Left kidney (tissue), 1 donor: ENCODE measurements at regions not wholly inside any gene's neighbourhood (a gene's known extent, or its start where the extent isn't known, plus 50 kb on each side); places are given as distances from the start of the nearest gene placed in this dataset.

ENCODE experiments used
- DNase-seq: peaks from one replicate; pipeline ENCODE4 v3.0.0-alpha.2; 2013

GRCh38 chr18:22355598-22355997 is 62.1 kb downstream of the CTAGE1 start:
- DNase-seq: no peak

- DNase-seq: no peak
These were observed 62.6 kb downstream of the CTAGE1 start for GRCh38 chr18:22355069-22355468.

- no peak for DNase-seq
These were observed 67.7 kb downstream of the CTAGE1 start for GRCh38 chr18:22349966-22350365.

DNA sequence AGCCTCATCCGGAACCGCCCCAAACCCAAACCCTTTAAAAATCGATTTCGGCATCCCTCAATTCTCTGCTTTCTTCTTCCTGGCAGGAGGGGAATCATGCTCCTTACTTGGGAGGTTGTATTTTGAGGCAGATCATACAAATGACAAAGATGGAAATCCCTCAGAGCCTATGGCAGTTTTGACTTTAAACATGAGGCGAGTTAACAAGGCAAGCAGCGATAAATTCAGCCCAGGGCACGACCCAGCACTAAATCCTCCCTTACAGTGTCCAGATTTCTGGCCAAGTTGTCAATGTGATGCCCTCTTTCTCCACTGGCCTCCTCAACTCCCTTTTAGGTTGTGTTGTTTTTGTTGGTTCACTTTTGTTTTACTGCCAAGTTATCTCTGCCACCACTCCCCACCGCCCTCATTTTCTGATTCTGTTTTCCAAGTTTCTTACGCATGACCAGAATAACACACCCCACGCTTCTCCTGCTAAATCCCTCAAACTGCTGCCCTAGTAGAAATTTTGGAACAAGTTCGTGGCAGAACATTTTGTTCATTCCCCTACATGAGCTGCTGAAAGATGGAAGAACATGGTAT is 68.3 kb downstream of the CTAGE1 start:
- peak; percentile 48 for DNase-seq

- DNase-seq: no peak
These were observed 69.0 kb downstream of the CTAGE1 start for GRCh38 chr18:22348521-22349316.

- no peak for DNase-seq
These were observed 69.9 kb downstream of the CTAGE1 start for GRCh38 chr18:22347606-22348511.

DNA sequence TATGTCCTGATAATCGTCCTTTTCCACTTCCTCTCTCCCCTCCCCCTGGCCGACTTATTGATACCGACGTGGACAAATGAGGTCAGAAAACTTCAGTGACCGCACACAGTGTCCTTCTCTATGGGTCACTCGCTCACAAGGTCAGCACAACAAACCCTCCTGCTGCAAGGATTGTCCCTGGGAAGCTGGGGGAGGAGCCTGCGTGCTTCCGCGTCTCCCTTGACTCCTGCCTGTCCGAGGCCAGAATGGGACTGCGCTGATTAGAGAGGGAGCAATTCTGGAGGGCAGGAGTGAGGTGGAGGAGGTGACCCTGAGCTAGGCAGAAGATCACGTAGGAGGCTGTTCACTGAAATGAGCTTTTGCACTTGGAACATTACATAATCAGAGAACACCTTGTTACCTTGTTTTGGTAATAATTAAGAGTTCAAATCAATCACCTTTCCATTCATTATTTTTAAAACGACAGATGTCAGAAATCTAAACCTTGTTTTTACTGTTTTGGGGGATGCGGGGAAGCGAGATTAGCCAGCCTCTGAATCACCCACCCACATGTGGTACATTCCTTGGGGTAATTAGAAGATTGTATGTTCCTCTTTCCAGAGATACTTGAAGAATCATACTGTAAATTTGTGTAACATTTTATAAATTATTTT is 70.6 kb downstream of the CTAGE1 start:
- no peak for DNase-seq

DNA sequence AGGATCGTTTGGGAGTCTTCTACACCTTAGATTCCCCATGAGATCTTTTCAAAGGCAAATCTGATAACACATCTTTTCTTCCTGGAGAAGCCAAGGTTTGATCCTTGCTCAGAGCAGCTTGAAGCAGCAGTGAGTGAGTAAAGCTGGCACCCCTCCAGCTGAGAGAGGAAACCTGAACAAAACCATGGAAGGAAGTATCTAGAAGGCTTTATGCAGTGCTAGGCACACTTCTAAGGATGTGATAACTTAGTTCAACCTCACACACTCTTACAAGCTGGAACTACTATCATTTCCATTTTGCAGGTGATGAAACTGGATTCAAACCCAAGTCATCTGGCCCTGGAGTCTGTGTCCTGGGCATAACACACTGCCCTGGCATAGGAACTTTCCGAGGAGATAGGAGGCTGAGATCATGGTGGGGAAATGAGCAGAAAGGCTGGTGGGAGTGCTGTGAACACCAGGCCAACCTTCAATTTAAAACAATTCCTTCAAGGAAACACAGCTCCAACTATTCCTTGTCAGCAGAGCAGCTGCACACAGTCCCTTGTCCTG is 71.2 kb downstream of the CTAGE1 start:
- no peak for DNase-seq

GRCh38 chr18:22345718-22346117 is 72.0 kb downstream of the CTAGE1 start:
- no peak for DNase-seq

DNA sequence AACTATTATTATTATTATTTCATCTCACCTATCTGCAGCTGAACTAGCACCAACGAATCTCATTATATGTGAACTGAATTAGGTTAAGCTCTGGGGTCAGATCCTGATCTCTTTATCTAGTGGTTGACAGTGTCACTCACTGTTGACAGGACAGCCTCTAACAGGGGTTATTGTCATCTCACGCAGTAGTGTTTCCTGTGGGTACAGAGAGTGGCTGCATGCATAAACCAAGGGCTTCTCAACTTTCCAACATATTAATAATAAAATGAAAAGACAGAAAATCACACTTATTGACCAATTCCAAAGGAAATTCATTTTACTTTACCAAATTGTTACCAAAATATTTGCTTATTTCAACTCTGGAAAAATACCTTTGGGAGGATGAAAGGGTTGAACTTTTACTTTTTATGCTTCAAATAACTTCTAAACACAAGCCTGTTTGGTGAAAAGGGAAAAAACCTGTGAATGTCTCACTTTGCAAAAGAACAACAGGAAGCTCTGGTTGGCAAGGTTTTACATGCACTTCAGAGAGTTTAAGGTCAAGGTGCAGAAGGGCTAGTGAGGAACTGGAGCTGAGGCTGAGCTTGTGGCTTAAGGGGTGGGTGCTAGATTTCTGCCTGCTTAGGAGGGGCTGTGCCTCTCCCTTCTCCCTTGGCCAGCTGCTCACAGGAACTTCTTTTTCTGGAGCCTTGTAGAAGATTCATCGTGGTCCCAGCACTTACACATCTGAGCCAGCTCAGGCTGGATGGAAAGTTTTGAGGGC is 72.6 kb downstream of the CTAGE1 start:
- DNase-seq: no peak

- no peak for DNase-seq
These were observed 73.3 kb downstream of the CTAGE1 start for GRCh38 chr18:22344445-22344844.

DNA sequence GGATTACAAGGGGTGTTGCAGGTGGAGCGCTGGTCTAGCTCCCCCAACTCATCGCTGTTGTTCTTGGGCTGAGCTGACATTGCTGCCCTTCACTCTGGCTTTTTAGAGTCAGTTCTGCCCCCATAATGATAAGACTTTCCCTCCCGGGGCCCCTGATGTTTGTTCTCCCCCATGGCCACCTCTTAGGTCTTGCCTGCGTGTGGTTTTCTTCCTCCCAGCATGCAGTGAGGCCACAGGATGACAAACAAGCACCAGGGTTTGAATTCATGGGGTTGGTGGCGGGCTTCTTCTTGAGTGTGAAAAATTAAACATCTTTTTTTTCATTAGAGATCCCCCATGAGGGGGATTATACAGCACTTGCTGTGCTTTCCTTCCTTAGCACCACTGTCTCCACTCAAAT is 74.1 kb downstream of the CTAGE1 start:
- DNase-seq: no peak

DNA sequence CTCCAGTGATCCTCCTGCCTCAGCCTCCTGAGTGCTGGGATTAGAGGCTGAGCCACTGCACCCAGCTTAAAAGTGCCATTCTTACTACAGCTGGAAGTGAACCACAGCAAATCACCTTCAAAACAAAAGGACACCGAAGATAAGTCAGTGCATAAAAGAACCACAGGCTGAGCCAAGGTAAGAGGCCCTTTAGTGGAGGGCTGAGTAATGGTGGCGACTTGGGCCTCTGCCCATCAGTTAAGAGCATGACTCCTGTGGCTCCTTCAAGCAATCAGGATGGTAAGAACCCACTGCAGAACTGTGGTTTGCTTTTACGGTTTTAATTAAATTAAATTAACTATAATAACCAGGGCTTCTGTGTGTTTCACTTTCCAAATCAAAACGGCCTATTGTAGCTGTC is 75.1 kb downstream of the CTAGE1 start:
- no peak for DNase-seq

- DNase-seq: no peak
These were observed 77.4 kb downstream of the CTAGE1 start for GRCh38 chr18:22340331-22340730.

GRCh38 chr18:22339913-22340312 is 77.8 kb downstream of the CTAGE1 start:
- DNase-seq: no peak

- DNase-seq: no peak
These were observed 79.9 kb downstream of the CTAGE1 start for GRCh38 chr18:22337833-22338232.

- DNase-seq: no peak
These were observed 80.4 kb downstream of the CTAGE1 start for GRCh38 chr18:22337306-22337705.

DNA sequence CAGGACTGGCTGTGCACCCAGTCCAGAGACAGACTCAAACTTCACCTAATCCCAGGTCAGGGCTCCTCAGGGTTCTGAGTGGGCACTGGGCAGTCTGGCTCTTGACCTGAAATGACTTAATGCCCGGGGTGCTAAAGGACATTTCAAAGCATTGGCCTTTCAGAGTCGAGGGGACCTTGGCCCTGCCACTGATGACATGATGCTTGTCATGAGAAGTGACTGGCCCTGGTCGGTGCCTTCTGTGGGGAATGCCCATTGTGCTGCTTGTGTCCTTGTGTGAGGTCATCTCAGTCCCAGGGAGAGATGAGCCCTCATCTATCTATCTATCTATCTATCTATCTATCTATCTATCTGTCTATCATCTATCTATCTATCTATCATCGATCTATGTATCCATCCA is 81.3 kb downstream of the CTAGE1 start:
- no peak for DNase-seq

DNA sequence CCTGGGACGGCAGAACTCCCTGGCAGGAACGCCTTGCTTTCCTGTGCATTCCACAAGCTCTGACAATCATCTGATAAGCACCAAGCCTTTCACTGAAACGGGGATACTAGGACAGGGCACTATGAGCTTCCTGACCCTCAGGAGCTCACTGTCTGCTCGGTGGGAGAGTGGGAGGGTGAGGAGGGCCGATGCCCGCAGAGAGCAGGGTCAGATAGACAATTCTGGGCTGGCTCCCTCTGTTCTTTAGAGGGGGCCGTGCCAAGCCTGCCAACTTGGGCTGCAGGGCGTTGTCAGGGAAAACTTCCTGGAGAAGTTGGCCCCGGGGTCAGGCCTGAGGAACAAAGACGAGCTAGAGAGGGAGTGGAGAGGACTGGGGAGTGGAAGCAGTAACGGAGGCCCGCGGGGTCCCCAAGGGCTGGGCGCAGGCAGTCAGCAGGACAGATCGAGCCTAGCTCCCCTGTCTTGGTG is 82.0 kb downstream of the CTAGE1 start:
- no peak for DNase-seq

- DNase-seq: no peak
These were observed 83.1 kb downstream of the CTAGE1 start for GRCh38 chr18:22334567-22334966.

- no peak for DNase-seq
These were observed 85.1 kb downstream of the CTAGE1 start for GRCh38 chr18:22332590-22332989.
